ENCODE measurements at regions not wholly inside any gene's neighbourhood (a gene's known extent, or its start where the extent isn't known, plus 50 kb on each side); places are given as distances from the start of the nearest gene placed in this dataset.

DNA sequence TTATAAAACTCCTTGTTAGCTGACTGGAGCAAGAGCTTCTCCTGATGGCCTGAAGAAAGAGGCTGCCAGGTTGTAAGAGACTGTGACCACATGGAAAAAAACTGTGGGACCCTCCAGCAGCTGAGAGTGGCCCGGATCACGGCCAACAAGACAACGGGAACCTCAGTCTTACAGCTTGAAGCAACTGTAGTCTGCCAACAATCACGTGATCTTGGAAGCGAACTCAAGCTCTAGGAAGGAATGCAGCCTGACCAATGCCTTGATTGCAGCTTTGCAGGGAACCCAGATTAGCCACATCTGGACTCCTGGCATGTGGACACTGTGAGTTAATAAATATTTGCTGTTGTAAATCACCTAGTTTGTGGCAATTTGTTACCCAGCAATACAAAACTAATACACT is 442.6 kb upstream of the PRMT6 start:
- no peak for DNase-seq (ENCODE audit: low spot score)
- Histone ChIP-seq H3K36me3 (no peaks in the 10 kb centered on the region), H3K4me3 (no peak overlapping the region), H3K27ac (no peak overlapping the region), H3K27me3 (no peaks in the 10 kb centered on the region), H3K4me1 (no peaks in the 10 kb centered on the region), H3K9me3 (no peaks in the 10 kb centered on the region)
- TF ChIP-seq CTCF (IDR thresholded peaks at IDR 0.05) = no peak

DNA sequence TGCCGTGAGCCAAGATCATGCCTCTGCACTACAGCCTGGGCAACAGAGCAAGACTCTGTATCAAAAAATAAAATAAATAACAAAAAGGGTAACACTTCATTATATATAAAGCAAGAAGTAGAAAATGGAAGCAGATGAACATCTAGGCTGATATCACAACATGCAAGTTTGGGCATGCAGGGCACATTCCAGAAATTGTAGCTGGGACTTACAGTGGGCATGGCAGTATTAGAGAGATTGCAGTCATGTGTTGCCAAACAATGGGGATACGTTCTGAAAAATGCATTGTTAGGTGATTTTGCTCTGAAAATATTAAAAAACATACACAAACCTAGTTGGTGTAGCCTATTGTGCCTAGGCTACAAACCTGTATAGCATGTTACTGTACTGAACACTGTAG is 441.0 kb upstream of the PRMT6 start:
- no peak for DNase-seq (ENCODE audit: low spot score)
- no peak for TF ChIP-seq CTCF (IDR thresholded peaks at IDR 0.05)

GRCh38 chr1:106619080-106619826 is 437.2 kb upstream of the PRMT6 start:
- no peak overlapping the region for H3K27ac ChIP-seq
- no peak for TF ChIP-seq CTCF (IDR thresholded peaks at IDR 0.05)
- no peaks in the 10 kb centered on the region for H3K4me1 ChIP-seq
- peaks cover 0 to 5% of the 10 kb centered on the region in 2 donors for H3K9me3 ChIP-seq
- no peaks in the 10 kb centered on the region for H3K36me3 ChIP-seq
- no peak for DNase-seq (ENCODE audit: low spot score)
- no peaks in the 10 kb centered on the region for H3K27me3 ChIP-seq
- H3K4me3 ChIP-seq = no peak overlapping the region

More for the DNA sequence above, 441.0 kb upstream of the PRMT6 start:
- Histone ChIP-seq H3K36me3 (no peaks in the 10 kb centered on the region), H3K4me1 (no peaks in the 10 kb centered on the region), H3K9me3 (no peaks in the 10 kb centered on the region), H3K27me3 (no peaks in the 10 kb centered on the region), H3K4me3 (no peak overlapping the region), H3K27ac (no peak overlapping the region)

GRCh38 chr1:106619827-106620134 is 436.7 kb upstream of the PRMT6 start:
- TF ChIP-seq CTCF (IDR thresholded peaks at IDR 0.05) = no peak
- no peak overlapping the region for H3K27ac ChIP-seq
- DNase-seq (ENCODE audit: low spot score) = no peak
- H3K27me3 ChIP-seq = no peaks in the 10 kb centered on the region
- H3K4me3 ChIP-seq = no peak overlapping the region
- peaks cover 0 to 6% of the 10 kb centered on the region in 2 donors for H3K9me3 ChIP-seq
- H3K36me3 ChIP-seq = no peaks in the 10 kb centered on the region
- no peaks in the 10 kb centered on the region for H3K4me1 ChIP-seq

DNA sequence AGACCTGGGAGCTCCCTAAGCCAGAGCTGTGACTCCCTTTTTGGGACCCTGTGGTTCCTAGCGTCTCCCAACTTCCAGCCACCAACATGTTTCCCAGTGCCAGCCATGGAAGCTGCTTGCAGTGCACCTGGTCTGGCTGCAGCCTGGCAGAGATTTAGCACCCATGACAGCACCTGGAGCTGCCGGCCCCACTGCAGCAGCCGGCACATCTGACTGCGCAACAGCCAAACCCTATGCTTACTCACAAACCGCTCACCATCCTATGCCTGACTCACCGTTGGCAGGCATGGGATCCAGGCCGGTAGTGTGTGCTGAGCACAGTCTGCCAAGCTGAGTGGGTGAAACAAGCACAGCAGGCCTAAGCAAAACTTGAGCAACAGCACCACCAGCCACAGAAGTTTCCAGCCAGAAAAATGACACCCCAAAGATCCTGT is 435.9 kb upstream of the PRMT6 start:
- no peak overlapping the region for H3K27ac ChIP-seq
- no peak for TF ChIP-seq CTCF (IDR thresholded peaks at IDR 0.05)
- no peaks in the 10 kb centered on the region for H3K36me3 ChIP-seq
- H3K27me3 ChIP-seq = no peaks in the 10 kb centered on the region
- H3K4me1 ChIP-seq = no peaks in the 10 kb centered on the region
- H3K9me3 ChIP-seq = peaks cover 0 to 6% of the 10 kb centered on the region in 2 donors
- DNase-seq (ENCODE audit: low spot score) = no peak
- H3K4me3 ChIP-seq = no peak overlapping the region

DNA sequence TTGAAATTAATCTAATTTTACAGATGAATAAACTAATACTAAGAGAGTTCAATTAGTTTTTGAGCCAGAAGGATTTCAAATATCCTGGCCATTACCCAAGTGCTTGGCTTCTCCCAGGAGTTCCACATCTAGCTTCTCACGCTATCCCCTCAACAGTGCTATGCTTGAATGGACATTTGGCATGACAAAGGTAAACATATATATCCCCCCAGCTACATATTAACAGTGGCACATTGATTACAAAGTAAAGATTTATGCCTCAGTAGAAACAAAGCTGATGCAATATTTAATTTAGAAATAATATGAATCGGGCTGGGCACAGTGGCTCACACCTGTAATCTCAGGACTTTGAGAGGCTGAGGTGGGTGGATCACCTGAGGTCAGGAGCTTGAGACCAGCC is 434.6 kb upstream of the PRMT6 start:
- DNase-seq (ENCODE audit: low spot score) = no peak
- Histone ChIP-seq H3K36me3 (no peaks in the 10 kb centered on the region), H3K4me3 (no peak overlapping the region), H3K27ac (no peak overlapping the region), H3K4me1 (no peaks in the 10 kb centered on the region), H3K27me3 (no peaks in the 10 kb centered on the region), H3K9me3 (peaks cover 0 to 6% of the 10 kb centered on the region in 2 donors)
- no peak for TF ChIP-seq CTCF (IDR thresholded peaks at IDR 0.05)

Measured in right atrium auricular region (tissue), 2 donors.